Neuron (in vitro differentiated cells): ENCODE measurements at regions not wholly inside any gene's neighbourhood (a gene's known extent, or its start where the extent isn't known, plus 50 kb on each side); places are given as distances from the start of the nearest gene placed in this dataset.

ENCODE experiments used
- H2AFZ ChIP-seq: one replicate; pipeline ENCODE4 v1.6.1; 2013; ENCODE audit warnings: low read depth, mild to moderate bottlenecking, inconsistent platforms, low read length, moderate library complexity
- H3K27me3 ChIP-seq: one replicate; pipeline ENCODE4 v1.6.1; 2013; ENCODE audit warnings: low read length; ENCODE audit not compliant: insufficient read depth
- H3K36me3 ChIP-seq: one replicate; pipeline ENCODE4 v1.6.1; 2013; ENCODE audit warnings: low read length; ENCODE audit not compliant: insufficient read depth
- H3K4me1 ChIP-seq: one replicate; pipeline ENCODE4 v1.6.1; 2013; ENCODE audit warnings: low read length; ENCODE audit not compliant: insufficient read depth
- H3K4me3 ChIP-seq: 2 replicates; pipeline ENCODE4 v1.5.1; 2013; ENCODE audit warnings: mild to moderate bottlenecking, low read length, moderate library complexity
- H3K9me3 ChIP-seq: one replicate; pipeline ENCODE4 v1.6.1; 2013; ENCODE audit warnings: low read length

- Histone ChIP-seq H3K27me3 (no peaks in the 10 kb centered on the region), H3K36me3 (no peaks in the 10 kb centered on the region), H3K9me3 (no peaks in the 10 kb centered on the region), H2AFZ (no peak overlapping the region), H3K4me3 (no peak overlapping the region), H3K4me1 (no peaks in the 10 kb centered on the region)
Measured at GRCh38 chr6:6842291-6842690, 253.8 kb downstream of the LY86 start.

- no peaks in the 10 kb centered on the region for H3K27me3 ChIP-seq
- no peaks in the 10 kb centered on the region for H3K4me1 ChIP-seq
- H2AFZ ChIP-seq, result no peak overlapping the region
- no peaks in the 10 kb centered on the region for H3K36me3 ChIP-seq
- H3K4me3 ChIP-seq, result no peak overlapping the region
- H3K9me3 ChIP-seq, result no peaks in the 10 kb centered on the region
Measured at GRCh38 chr6:6843057-6843627, 254.6 kb downstream of the LY86 start.

GRCh38 chr6:6843777-6844176, 255.3 kb downstream of the LY86 start:
- Histone ChIP-seq H3K9me3 (no peaks in the 10 kb centered on the region), H3K4me1 (no peaks in the 10 kb centered on the region), H2AFZ (no peak overlapping the region), H3K36me3 (no peaks in the 10 kb centered on the region), H3K27me3 (no peaks in the 10 kb centered on the region), H3K4me3 (no peak overlapping the region)

- no peaks in the 10 kb centered on the region for H3K36me3 ChIP-seq
- H3K27me3 ChIP-seq, result no peaks in the 10 kb centered on the region
- no peaks in the 10 kb centered on the region for H3K9me3 ChIP-seq
- no peak overlapping the region for H2AFZ ChIP-seq
- no peak overlapping the region for H3K4me3 ChIP-seq
- no peaks in the 10 kb centered on the region for H3K4me1 ChIP-seq
Measured at GRCh38 chr6:6844530-6844929, 256.0 kb downstream of the LY86 start.

GRCh38 chr6:6845603-6846002, 257.1 kb downstream of the LY86 start:
- Histone ChIP-seq H3K27me3 (no peaks in the 10 kb centered on the region), H3K4me3 (no peak overlapping the region)

GRCh38 chr6:6847591-6847990, 259.1 kb downstream of the LY86 start:
- H3K27me3 ChIP-seq, result no peaks in the 10 kb centered on the region
- H2AFZ ChIP-seq, result no peak overlapping the region
- H3K4me3 ChIP-seq, result no peak overlapping the region
- no peaks in the 10 kb centered on the region for H3K4me1 ChIP-seq
- H3K36me3 ChIP-seq, result no peaks in the 10 kb centered on the region
- no peaks in the 10 kb centered on the region for H3K9me3 ChIP-seq

More at GRCh38 chr6:6845603-6846002, 257.1 kb downstream of the LY86 start:
- Histone ChIP-seq H3K4me1 (no peaks in the 10 kb centered on the region), H3K36me3 (no peaks in the 10 kb centered on the region), H2AFZ (no peak overlapping the region), H3K9me3 (no peaks in the 10 kb centered on the region)

- Histone ChIP-seq H3K9me3 (no peaks in the 10 kb centered on the region), H3K4me3 (no peak overlapping the region), H2AFZ (no peak overlapping the region), H3K36me3 (no peaks in the 10 kb centered on the region), H3K4me1 (no peaks in the 10 kb centered on the region), H3K27me3 (no peaks in the 10 kb centered on the region)
Measured at GRCh38 chr6:6851059-6851948, 256.5 kb upstream of the RREB1 start.

GRCh38 chr6:6851949-6852261, 255.9 kb upstream of the RREB1 start:
- Histone ChIP-seq H3K27me3 (no peaks in the 10 kb centered on the region), H3K36me3 (no peaks in the 10 kb centered on the region), H2AFZ (no peak overlapping the region), H3K4me3 (no peak overlapping the region), H3K4me1 (no peaks in the 10 kb centered on the region), H3K9me3 (no peaks in the 10 kb centered on the region)

GRCh38 chr6:6856538-6857523, 250.9 kb upstream of the RREB1 start:
- Histone ChIP-seq H3K4me1 (no peaks in the 10 kb centered on the region), H3K36me3 (no peaks in the 10 kb centered on the region), H3K9me3 (no peaks in the 10 kb centered on the region), H3K27me3 (no peaks in the 10 kb centered on the region), H3K4me3 (no peak overlapping the region), H2AFZ (no peak overlapping the region)

- H3K4me3 ChIP-seq, result no peak overlapping the region
- no peaks in the 10 kb centered on the region for H3K9me3 ChIP-seq
- H3K4me1 ChIP-seq, result no peaks in the 10 kb centered on the region
- H3K36me3 ChIP-seq, result no peaks in the 10 kb centered on the region
- H3K27me3 ChIP-seq, result no peaks in the 10 kb centered on the region
- H2AFZ ChIP-seq, result no peak overlapping the region
Measured at GRCh38 chr6:6857528-6857927, 250.2 kb upstream of the RREB1 start.

GRCh38 chr6:6858533-6858982, 249.2 kb upstream of the RREB1 start:
- no peaks in the 10 kb centered on the region for H3K9me3 ChIP-seq
- no peaks in the 10 kb centered on the region for H3K4me1 ChIP-seq
- no peak overlapping the region for H2AFZ ChIP-seq
- no peak overlapping the region for H3K4me3 ChIP-seq
- no peaks in the 10 kb centered on the region for H3K27me3 ChIP-seq
- no peaks in the 10 kb centered on the region for H3K36me3 ChIP-seq

GRCh38 chr6:6859105-6859504, 248.7 kb upstream of the RREB1 start:
- no peaks in the 10 kb centered on the region for H3K4me1 ChIP-seq
- no peak overlapping the region for H2AFZ ChIP-seq
- no peaks in the 10 kb centered on the region for H3K27me3 ChIP-seq
- peaks cover 1% of the 10 kb centered on the region for H3K9me3 ChIP-seq
- H3K4me3 ChIP-seq, result no peak overlapping the region
- no peaks in the 10 kb centered on the region for H3K36me3 ChIP-seq

- Histone ChIP-seq H2AFZ (no peak overlapping the region), H3K4me3 (no peak overlapping the region), H3K4me1 (no peaks in the 10 kb centered on the region), H3K9me3 (peaks cover 1% of the 10 kb centered on the region), H3K36me3 (no peaks in the 10 kb centered on the region), H3K27me3 (no peaks in the 10 kb centered on the region)
Measured at GRCh38 chr6:6859722-6860121, 248.0 kb upstream of the RREB1 start.
